Right kidney (tissue), 1 donor: ENCODE measurements at regions not wholly inside any gene's neighbourhood (a gene's known extent, or its start where the extent isn't known, plus 50 kb on each side); places are given as distances from the start of the nearest gene placed in this dataset.

Experiments used
- DNase-seq: peaks from one replicate; pipeline ENCODE4 v3.0.0-alpha.2; 2016

DNA sequence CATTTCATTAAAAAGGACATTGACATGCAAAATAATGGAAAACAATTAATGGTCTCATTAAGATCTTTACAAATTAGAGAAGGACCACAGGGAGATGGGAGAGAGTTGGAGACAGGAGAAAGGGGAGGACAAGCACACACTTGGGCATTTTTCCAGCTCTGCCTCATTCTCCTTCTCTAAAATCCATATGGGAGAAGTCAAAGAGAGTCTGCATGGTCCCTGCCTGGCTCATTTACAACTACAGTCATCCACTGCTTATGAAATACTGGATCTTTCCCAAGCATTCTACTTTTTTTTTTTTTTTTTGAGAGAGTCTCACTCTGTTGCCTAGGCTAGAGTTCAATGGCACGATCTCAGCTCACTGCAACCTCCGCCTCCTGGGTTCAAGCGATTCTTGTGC, 518.9 kb upstream of the CELF2 start:
- no peak for DNase-seq

- no peak for DNase-seq
Observed at GRCh38 chr10:10499839-10500238, 517.8 kb upstream of the CELF2 start.

DNA sequence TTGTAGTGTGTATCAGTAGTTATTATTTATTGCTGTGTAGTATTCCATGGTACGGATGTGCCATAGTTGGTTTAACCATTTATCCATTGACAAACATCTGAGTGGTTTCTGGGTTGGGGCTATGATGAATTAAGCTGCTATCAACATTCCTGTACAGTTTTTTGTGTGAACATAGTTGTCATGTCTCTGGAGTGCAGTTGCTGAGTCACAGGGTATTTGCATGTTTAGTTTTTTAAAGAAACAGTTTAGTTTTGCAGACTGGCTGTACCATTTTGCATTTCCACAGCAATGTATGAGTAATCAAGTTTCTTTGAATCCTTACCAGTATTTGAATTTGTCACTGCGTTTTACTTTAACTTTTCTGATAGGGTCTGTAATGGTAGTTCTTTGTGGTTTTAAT, 516.7 kb upstream of the CELF2 start:
- DNase-seq, result no peak

GRCh38 chr10:10503772-10504171, 513.9 kb upstream of the CELF2 start:
- DNase-seq, result no peak

DNA sequence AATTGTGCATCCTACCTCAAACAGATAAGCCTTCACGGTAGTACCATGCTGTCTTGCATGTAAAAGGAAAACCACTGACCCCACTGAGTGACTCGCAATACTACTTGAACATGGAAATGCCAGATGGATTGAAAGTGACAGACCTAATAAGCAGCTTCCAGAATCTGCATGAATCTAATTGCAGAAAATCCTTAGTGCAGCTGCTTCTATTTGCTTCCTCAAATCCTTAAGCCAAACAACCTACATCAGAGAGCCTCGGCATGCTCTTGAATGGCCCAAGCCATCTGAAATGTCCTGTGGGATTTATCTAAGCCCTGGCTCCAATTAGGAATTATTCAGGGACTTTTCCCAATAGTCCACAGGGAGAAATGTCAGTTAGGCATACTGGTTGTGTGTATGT, 509.5 kb upstream of the CELF2 start:
- no peak for DNase-seq

DNA sequence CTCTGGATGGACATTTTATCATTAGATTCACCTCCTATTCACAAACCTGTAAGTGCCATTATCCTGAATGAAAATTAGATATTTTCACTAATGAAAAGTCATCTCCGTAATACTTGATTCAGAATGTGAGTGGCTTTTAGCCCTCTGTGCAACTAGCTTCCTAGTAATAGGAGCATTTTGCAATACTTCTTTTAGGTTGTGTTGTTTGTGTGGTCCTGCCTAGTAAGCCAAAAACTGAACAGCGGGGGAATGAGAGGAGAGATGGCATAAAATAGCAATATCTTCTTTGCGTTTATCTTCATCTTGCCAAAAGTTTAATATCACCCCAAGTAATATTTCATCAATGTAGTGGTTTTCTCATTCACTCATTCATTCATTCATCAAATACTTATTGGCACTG, 507.5 kb upstream of the CELF2 start:
- DNase-seq, result no peak

DNA sequence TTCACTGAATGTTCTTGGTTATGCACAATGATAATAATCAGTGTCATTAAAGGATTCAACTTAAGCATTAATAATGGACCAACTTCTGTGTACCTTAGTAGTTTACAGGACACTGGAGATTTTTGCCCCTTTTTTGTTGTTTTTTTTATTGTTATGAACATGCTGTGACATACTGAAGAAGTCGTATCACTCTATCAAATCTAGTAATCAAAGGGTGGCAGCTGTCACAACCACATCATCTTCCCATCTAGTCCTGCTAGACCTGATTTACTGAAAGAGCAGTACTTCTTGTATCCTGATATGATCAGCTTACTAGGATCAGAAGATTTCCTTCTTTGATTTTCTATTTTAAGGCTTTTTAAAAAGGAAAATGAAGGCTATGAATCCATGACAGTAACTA, 504.6 kb upstream of the CELF2 start:
- DNase-seq, result no peak

DNA sequence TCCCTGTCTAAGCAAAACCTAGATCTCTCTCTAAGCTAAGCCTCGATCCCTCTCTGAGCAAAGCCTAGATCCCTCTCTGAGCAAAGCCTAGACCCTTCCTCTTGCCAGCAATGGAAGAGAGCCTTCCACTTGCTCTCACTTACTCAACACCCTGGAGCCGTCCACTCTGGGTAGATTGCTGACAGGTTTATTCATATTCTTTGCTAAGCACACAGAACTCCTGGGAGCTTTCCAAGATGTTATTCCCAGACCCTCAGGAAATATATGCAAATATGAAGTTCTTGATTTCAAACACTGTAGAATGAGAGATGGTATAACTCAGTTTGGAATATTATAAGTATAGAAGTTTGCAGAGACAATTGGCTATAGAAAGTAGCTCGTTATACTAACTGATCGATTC, 503.8 kb upstream of the CELF2 start:
- DNase-seq, result no peak

DNA sequence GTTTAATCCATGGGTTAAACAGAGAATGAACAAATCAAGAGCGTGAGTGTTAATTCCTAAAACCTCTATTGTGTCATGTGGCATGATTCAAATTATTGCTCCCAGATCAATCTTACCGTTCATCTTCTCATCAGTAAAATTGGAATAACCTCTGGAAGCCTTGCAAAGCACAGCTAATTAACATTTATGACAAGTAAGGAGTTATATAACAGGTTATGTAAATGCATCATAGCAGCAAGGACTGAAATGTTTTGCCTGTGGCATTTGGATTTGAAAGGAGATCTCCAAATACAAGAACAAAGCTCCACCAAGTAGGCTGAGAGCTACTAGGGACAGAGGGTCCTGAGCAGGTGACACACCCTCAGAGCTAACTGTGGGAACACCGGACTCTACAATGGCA, 502.9 kb upstream of the CELF2 start:
- no peak for DNase-seq

- DNase-seq, result no peak
Observed at GRCh38 chr10:10515479-10516204, 502.0 kb upstream of the CELF2 start.

- no peak for DNase-seq
Observed at GRCh38 chr10:10516346-10517130, 501.1 kb upstream of the CELF2 start.

DNA sequence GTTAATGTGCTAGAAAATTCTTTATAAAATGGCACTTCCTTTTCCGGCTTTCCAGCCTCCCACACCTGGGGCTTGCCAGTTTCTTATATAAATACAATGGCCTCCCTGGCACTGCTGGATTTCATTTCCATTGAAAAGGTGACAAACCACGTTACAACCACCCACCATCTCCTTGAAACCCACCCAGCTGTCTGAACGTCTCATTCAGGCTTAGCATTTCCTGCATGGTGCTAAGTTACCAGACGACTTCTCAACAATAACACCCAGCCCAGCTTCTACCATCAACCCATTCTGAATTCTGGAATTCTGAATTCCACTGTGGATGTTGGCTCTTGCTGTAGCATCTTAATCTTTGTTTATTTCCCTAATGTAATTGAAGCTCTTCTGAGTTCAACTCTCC, 499.8 kb upstream of the CELF2 start:
- DNase-seq, result no peak

DNA sequence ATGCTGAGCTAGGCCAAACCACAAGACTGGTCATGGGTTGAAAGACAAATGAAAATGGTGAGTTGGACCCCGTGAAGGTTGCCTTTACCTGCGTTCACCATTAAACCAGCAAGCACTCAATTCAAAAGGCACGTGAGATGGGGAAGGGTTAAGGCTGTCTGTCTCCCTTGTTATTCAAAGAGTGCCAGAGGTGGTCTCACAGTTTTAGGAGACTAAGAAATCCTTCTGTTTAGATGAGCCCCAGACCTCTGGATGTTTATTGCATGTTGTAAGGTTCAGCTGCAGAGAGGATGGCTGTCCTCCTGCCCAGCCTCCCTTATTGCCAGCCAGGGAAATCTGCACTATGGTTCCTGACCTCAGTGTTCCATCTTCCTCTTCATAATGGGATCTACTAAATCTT, 498.0 kb upstream of the CELF2 start:
- DNase-seq, result no peak

- DNase-seq, result no peak
Observed at GRCh38 chr10:10520491-10521385, 496.9 kb upstream of the CELF2 start.

- no peak for DNase-seq
Observed at GRCh38 chr10:10526846-10527245, 490.8 kb upstream of the CELF2 start.

GRCh38 chr10:10527861-10528562, 489.7 kb upstream of the CELF2 start:
- DNase-seq, result no peak

DNA sequence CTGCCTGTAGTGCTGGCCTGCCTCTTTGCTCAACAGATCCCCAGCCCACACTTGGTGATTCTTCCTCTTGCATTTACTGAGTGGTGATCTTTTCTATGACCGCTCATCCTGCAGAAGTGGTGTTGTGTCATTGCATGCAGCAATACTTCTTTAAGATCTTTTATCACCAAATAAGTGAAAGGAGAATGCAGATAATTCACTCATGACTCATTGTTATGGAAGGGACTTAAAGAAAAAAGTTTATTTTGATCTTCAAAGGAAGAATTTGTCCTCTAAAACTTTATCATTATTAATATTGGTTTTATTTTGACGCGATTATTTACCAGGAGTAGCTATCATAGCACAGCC, 489.1 kb upstream of the CELF2 start:
- DNase-seq, result no peak

- no peak for DNase-seq
Observed at GRCh38 chr10:10530313-10530712, 487.4 kb upstream of the CELF2 start.

GRCh38 chr10:10532236-10532635, 485.4 kb upstream of the CELF2 start:
- no peak for DNase-seq

GRCh38 chr10:10532826-10533225, 484.8 kb upstream of the CELF2 start:
- no peak for DNase-seq

GRCh38 chr10:10533437-10533836, 484.2 kb upstream of the CELF2 start:
- no peak for DNase-seq

DNA sequence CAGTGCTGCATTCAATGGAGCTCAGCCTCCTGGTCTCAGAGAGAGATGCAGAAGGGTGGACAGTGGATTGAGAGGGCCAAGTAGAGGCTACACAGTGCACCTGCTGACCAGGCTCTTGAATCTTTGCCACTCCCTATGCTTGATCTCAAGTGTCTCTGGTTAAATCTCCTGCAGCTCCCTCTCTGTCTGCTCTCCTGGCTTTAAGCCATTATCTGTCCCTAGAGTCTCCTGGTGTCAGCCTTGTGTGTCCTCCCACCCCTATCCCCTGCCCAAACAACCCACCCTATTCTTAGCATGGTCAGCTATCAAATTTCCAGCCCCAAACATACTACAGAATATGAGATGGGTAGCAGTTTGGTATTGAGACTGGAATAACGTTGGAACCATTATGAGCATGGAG, 479.3 kb upstream of the CELF2 start:
- no peak for DNase-seq

GRCh38 chr10:10540398-10540797, 477.3 kb upstream of the CELF2 start:
- DNase-seq, result no peak
